ENCODE measurements at regions not wholly inside any gene's neighbourhood (a gene's known extent, or its start where the extent isn't known, plus 50 kb on each side); places are given as distances from the start of the nearest gene placed in this dataset.
A peak's percentile ranks its signal among the peaks of the same experiment; 100 is the strongest.

DNA sequence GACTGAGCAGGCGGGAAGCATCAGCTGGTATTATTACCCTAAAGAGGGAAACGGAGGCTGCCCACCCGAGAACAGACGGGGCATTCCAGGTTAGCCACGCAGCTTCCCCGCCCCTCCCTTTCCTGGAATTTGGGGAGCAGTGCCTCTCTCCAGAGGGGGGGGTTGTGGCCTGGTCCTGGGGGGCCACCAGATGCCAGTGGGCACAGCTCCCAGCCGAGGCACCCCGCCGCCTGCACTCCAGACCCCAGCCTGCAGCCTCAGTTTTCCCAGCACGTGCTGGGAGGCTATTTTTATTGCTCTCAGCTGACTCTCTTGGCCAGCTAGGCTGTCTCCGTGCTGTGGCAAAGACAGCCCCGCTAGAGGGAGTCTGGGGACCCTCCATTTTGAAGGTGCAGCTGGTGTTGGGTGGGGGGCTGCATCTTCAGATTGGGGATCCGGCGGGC, 62.7 kb upstream of the GSE1 start:
- H3F3A ChIP-seq (replicated peaks; ENCODE audit: insufficient read depth) = peaks cover 14% of the 10 kb centered on the region
- H3K79me2 ChIP-seq (ENCODE audit: insufficient read depth) = peaks cover 4% of the 10 kb centered on the region; the same call in 1 of the 2 replicates
- peak overlapping the region in 1 of 2 experiments; percentile 18; a peak in 1 of 4 replicates for H3K27ac ChIP-seq (ENCODE audit: low read depth in 2 of 2, low read length in 1 of 2)
- no peak overlapping the region for H3K4me2 ChIP-seq
- 94% methylated on average over 7 of the region's 14 CpGs for WGBS (ENCODE audit: low lambda C conversion rate)
- no peak for TF ChIP-seq CHD2 (IDR thresholded peaks at IDR 0.05; ENCODE audit: low read length, partially characterized antibody)
- TF ChIP-seq MEF2A (IDR thresholded peaks at IDR 0.05; ENCODE audit: borderline replicate concordance, low read depth) = no peak
- TF ChIP-seq, protein P1, sequence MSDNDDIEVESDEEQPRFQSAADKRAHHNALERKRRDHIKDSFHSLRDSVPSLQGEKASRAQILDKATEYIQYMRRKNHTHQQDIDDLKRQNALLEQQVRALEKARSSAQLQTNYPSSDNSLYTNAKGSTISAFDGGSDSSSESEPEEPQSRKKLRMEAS (IDR thresholded peaks at IDR 0.05; ENCODE audit: low read depth) = no peak
- no peaks in the 10 kb centered on the region for H4K20me1 ChIP-seq (ENCODE audit: insufficient read depth)
- H3K9ac ChIP-seq = no peak overlapping the region
- no peaks in the 10 kb centered on the region for H3K9me3 ChIP-seq
- H3K36me3 ChIP-seq (replicated peaks in 1 of 2; ENCODE audit: control insufficient read depth in 1 of 2, insufficient read depth in 2 of 2, low read length in 1 of 2) = no peaks in the 10 kb centered on the region
- CTCF ChIA-PET = interaction anchor here (0.6 to 6.1 kb wide), 11 partner anchors 12 to 306 kb away, joined by 3 to 43 read pairs (median 3); no protein-coding TSS in a partner anchor
- no peak for DNase-seq
- H3K9me2 ChIP-seq = no peaks in the 10 kb centered on the region
- H3K4me1 ChIP-seq (ENCODE audit: control insufficient read depth in 1 of 2, insufficient read depth in 2 of 2, low read depth in 1 of 2, low read length in 1 of 2) = peaks cover 0 to 29% of the 10 kb centered on the region in 2 experiments; a peak in 2 of 4 replicates
- no peak overlapping the region for H2AFZ ChIP-seq (ENCODE audit: low read depth)
- H3K27me3 ChIP-seq (ENCODE audit: insufficient read depth) = no peaks in the 10 kb centered on the region
- H3K4me3 ChIP-seq (ENCODE audit: low read depth in 2 of 2, low read length in 1 of 2) = no peak overlapping the region
- POLR2A ChIA-PET = no interaction called here

DNA sequence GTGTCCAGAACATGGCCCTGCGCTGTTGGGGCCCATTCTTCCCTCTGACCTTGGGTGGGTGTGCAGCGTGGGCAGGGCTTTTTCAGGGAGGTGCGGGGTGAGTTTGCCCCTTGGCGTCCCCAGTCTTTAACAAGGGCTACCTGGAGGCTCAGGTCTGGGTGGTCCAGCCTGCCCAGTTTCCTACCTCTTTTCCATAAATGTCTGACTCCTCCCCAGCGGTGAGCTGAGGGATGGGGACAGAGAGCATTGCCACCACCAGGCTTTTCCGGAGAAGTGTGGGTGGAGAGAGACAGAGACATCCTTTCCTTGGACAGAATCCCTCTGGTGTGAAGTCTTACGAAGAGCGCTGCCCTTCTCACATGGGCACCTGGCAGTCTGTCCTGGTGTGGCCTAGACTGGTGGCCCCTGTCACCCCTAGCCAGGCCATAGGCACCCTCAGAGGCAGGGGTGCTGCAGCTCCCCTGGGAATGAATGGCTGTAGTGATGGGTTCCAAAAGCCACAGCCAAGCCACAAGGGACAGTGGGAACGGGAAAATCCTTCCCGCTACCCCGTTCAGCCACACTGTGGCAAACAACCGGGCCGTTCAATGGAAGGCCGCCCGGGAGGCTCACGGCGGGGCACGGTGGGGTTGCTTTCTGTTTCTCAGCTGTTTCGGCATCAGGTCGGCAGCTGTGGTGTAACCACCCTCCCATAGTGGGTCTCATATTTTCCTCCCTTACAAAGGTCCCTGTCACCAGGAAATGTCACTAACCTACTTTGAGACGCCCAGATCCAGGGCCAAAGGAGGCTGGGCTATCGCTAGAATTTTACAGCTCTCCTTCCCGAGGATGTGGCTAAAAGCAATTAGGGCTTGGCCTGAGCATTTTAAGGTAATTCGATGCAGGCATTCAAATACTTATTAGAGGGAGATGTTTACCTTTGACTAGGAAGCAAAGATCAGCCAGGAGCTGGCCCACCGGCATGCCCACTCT, 61.9 kb upstream of the GSE1 start:
- Histone ChIP-seq H3K4me2 (no peak overlapping the region), H3K9ac (no peak overlapping the region), H3K4me1 (ENCODE audit: control insufficient read depth in 1 of 2, insufficient read depth in 2 of 2, low read depth in 1 of 2, low read length in 1 of 2) (peaks cover 0 to 29% of the 10 kb centered on the region in 2 experiments; a peak in 2 of 4 replicates), H3K9me2 (no peaks in the 10 kb centered on the region), H3K79me2 (ENCODE audit: insufficient read depth) (peaks cover 11% of the 10 kb centered on the region), H4K20me1 (ENCODE audit: insufficient read depth) (no peaks in the 10 kb centered on the region), H3K4me3 (ENCODE audit: low read depth in 2 of 2, low read length in 1 of 2) (no peak overlapping the region), H3K27ac (ENCODE audit: low read depth in 2 of 2, low read length in 1 of 2) (peak overlapping the region in 1 of 2 experiments; percentile 18; a peak in 2 of 4 replicates), H3K36me3 (replicated peaks in 1 of 2; ENCODE audit: control insufficient read depth in 1 of 2, insufficient read depth in 2 of 2, low read length in 1 of 2) (no peaks in the 10 kb centered on the region), H3F3A (replicated peaks; ENCODE audit: insufficient read depth) (peaks cover 14% of the 10 kb centered on the region), H3K27me3 (ENCODE audit: insufficient read depth) (no peaks in the 10 kb centered on the region), H2AFZ (ENCODE audit: low read depth) (no peak overlapping the region), H3K9me3 (no peaks in the 10 kb centered on the region)
- POLR2A ChIA-PET = interaction anchor here (0.6 to 3.4 kb wide), 3 partner anchors 11 to 156 kb away, joined by 3 to 15 read pairs (median 4); no protein-coding TSS in a partner anchor
- CTCF ChIA-PET = interaction anchor here (0.6 to 6.1 kb wide), 16 partner anchors 12 to 436 kb away, joined by 3 to 43 read pairs (median 4); no protein-coding TSS in a partner anchor
- 91% methylated on average over 20 of the region's 25 CpGs for WGBS (ENCODE audit: low lambda C conversion rate)
- no peak for DNase-seq
- TF ChIP-seq, protein P2, sequence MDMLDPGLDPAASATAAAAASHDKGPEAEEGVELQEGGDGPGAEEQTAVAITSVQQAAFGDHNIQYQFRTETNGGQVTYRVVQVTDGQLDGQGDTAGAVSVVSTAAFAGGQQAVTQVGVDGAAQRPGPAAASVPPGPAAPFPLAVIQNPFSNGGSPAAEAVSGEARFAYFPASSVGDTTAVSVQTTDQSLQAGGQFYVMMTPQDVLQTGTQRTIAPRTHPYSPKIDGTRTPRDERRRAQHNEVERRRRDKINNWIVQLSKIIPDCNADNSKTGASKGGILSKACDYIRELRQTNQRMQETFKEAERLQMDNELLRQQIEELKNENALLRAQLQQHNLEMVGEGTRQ (IDR thresholded peaks at IDR 0.05; ENCODE audit: borderline replicate concordance, low read depth, low read length) = no peak
- no peak for TF ChIP-seq YY1 (IDR thresholded peaks at IDR 0.05; ENCODE audit: low read depth)
- TF ChIP-seq TCF12 (IDR thresholded peaks at IDR 0.05) = no peak
- TF ChIP-seq FOXM1 (IDR thresholded peaks at IDR 0.05; ENCODE audit: low read depth) = no peak
- TF ChIP-seq GATA2 (CRISPR knock-in tag; IDR thresholded peaks at IDR 0.05) = no peak
- TF ChIP-seq, protein P3, sequence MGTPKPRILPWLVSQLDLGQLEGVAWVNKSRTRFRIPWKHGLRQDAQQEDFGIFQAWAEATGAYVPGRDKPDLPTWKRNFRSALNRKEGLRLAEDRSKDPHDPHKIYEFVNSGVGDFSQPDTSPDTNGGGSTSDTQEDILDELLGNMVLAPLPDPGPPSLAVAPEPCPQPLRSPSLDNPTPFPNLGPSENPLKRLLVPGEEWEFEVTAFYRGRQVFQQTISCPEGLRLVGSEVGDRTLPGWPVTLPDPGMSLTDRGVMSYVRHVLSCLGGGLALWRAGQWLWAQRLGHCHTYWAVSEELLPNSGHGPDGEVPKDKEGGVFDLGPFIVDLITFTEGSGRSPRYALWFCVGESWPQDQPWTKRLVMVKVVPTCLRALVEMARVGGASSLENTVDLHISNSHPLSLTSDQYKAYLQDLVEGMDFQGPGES (IDR thresholded peaks at IDR 0.05; ENCODE audit: low read depth, low read length) = no peak
- no peak for TF ChIP-seq TAF1 (IDR thresholded peaks at IDR 0.05; ENCODE audit: borderline replicate concordance, low read depth, low read length)
- TF ChIP-seq, protein P4, sequence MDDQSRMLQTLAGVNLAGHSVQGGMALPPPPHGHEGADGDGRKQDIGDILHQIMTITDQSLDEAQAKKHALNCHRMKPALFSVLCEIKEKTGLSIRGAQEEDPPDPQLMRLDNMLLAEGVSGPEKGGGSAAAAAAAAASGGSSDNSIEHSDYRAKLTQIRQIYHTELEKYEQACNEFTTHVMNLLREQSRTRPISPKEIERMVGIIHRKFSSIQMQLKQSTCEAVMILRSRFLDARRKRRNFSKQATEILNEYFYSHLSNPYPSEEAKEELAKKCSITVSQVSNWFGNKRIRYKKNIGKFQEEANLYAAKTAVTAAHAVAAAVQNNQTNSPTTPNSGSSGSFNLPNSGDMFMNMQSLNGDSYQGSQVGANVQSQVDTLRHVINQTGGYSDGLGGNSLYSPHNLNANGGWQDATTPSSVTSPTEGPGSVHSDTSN (IDR thresholded peaks at IDR 0.05) = no peak
- TF ChIP-seq MXI1 (IDR thresholded peaks at IDR 0.05; ENCODE audit: low read depth, low read length) = no peak
- no peak for TF ChIP-seq NRF1 (IDR thresholded peaks at IDR 0.05; ENCODE audit: low read depth, low read length)
- no peak for TF ChIP-seq RFX5 (IDR thresholded peaks at IDR 0.05; ENCODE audit: low read length)
- TF ChIP-seq CHD2 (IDR thresholded peaks at IDR 0.05; ENCODE audit: low read length, partially characterized antibody) = no peak
- TF ChIP-seq GABPA (IDR thresholded peaks at IDR 0.05; ENCODE audit: low read depth) = no peak
- TF ChIP-seq, protein P1 (IDR thresholded peaks at IDR 0.05; ENCODE audit: low read depth) = no peak
- TF ChIP-seq MEF2A (IDR thresholded peaks at IDR 0.05; ENCODE audit: borderline replicate concordance, low read depth) = no peak
- TF ChIP-seq RCOR1 (IDR thresholded peaks at IDR 0.05; ENCODE audit: low read length) = no peak
- TF ChIP-seq, protein P5, sequence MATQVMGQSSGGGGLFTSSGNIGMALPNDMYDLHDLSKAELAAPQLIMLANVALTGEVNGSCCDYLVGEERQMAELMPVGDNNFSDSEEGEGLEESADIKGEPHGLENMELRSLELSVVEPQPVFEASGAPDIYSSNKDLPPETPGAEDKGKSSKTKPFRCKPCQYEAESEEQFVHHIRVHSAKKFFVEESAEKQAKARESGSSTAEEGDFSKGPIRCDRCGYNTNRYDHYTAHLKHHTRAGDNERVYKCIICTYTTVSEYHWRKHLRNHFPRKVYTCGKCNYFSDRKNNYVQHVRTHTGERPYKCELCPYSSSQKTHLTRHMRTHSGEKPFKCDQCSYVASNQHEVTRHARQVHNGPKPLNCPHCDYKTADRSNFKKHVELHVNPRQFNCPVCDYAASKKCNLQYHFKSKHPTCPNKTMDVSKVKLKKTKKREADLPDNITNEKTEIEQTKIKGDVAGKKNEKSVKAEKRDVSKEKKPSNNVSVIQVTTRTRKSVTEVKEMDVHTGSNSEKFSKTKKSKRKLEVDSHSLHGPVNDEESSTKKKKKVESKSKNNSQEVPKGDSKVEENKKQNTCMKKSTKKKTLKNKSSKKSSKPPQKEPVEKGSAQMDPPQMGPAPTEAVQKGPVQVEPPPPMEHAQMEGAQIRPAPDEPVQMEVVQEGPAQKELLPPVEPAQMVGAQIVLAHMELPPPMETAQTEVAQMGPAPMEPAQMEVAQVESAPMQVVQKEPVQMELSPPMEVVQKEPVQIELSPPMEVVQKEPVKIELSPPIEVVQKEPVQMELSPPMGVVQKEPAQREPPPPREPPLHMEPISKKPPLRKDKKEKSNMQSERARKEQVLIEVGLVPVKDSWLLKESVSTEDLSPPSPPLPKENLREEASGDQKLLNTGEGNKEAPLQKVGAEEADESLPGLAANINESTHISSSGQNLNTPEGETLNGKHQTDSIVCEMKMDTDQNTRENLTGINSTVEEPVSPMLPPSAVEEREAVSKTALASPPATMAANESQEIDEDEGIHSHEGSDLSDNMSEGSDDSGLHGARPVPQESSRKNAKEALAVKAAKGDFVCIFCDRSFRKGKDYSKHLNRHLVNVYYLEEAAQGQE (IDR thresholded peaks at IDR 0.05; ENCODE audit: low read depth, low read length) = no peak
